Retinal pigment epithelial cell (primary cell): ENCODE measurements at regions not wholly inside any gene's neighbourhood (a gene's known extent, or its start where the extent isn't known, plus 50 kb on each side); places are given as distances from the start of the nearest gene placed in this dataset.

Experiments
- DNase-seq: peaks from one replicate; pipeline ENCODE4 v3.0.0-alpha.2; 2010; ENCODE audit warnings: low read depth
- H3K4me3 ChIP-seq: 2 replicates; pipeline ENCODE4 v1.5.1; 2011; ENCODE audit warnings: mild to moderate bottlenecking, low read length, control low read depth, moderate library complexity
- TF ChIP-seq, protein P1 (sequence below): conservative IDR thresholded peaks from 2 replicates; pipeline ENCODE4 v1.5.1; 2011; ENCODE audit warnings: low read depth, low read length, control low read depth, inconsistent platforms

DNA sequence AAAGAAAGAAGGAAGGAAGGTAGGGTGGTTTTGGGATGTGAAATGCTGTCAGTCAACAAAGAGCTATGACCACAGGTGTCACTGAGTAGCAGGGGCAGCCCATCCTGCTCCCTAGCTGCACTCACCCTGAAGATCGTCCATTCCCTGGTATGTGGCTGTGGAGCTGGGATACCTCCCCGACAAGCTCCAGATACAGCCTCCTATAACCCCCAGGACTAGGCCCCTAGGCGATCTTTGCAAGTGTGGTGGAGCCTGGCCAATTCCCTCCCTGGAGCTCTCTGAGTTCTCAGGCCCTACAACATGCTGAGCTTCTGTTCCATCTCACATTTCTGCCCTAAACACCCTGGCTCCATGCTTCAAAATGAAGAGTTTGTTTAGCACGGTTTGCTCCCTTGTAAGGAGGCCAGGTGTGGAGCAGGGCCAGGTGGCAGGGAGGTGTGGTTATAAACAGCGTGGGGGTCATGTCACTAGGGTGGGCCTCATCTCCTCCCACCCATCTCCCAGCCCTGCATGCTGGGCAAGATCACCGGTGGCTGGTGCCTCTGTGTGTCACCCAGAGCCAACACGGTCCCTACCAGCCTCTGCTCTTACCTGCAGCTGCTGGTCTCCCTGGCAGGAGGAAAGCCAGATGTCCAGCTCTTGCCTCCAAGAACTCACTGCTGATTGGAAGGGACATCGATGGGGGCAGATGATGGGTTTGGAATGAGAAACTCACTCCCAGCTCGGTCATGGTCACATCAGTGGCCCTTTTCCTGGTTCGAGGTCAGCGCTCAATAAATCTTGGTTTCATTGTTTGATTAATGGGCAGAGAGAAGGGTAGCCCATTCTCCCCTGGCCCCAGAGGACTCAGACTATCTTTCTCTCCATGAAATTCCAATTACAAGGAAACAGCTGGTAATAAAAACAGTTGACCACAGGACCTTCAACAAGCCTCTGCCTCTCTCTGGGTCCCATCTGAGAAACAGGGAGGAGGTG, 511.0 kb upstream of the CDH5 start:
- no peak overlapping the region for H3K4me3 ChIP-seq
- TF ChIP-seq, protein P1, sequence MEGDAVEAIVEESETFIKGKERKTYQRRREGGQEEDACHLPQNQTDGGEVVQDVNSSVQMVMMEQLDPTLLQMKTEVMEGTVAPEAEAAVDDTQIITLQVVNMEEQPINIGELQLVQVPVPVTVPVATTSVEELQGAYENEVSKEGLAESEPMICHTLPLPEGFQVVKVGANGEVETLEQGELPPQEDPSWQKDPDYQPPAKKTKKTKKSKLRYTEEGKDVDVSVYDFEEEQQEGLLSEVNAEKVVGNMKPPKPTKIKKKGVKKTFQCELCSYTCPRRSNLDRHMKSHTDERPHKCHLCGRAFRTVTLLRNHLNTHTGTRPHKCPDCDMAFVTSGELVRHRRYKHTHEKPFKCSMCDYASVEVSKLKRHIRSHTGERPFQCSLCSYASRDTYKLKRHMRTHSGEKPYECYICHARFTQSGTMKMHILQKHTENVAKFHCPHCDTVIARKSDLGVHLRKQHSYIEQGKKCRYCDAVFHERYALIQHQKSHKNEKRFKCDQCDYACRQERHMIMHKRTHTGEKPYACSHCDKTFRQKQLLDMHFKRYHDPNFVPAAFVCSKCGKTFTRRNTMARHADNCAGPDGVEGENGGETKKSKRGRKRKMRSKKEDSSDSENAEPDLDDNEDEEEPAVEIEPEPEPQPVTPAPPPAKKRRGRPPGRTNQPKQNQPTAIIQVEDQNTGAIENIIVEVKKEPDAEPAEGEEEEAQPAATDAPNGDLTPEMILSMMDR = no peak
- no peak for DNase-seq

DNA sequence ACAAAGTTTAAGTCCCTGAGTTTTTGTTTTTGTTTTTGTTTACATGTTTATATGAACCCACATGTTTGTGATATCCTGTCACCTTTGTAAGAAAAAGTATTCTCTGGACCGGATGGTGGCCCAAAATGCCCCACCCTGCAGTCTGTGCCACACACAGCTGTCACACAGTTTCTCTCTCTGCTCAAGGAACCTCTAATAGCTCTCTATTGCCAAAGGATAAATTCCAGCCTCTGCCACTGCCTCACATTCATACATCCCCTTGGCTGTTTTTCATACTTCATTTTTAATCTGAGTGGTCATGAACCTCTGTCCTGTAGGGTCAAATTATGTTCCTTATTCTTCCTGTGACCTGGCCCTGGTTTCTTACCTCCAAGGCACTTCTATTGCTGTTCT, 520.3 kb upstream of the CDH5 start:
- TF ChIP-seq, protein P1 = no peak
- no peak overlapping the region for H3K4me3 ChIP-seq
- DNase-seq = no peak

DNA sequence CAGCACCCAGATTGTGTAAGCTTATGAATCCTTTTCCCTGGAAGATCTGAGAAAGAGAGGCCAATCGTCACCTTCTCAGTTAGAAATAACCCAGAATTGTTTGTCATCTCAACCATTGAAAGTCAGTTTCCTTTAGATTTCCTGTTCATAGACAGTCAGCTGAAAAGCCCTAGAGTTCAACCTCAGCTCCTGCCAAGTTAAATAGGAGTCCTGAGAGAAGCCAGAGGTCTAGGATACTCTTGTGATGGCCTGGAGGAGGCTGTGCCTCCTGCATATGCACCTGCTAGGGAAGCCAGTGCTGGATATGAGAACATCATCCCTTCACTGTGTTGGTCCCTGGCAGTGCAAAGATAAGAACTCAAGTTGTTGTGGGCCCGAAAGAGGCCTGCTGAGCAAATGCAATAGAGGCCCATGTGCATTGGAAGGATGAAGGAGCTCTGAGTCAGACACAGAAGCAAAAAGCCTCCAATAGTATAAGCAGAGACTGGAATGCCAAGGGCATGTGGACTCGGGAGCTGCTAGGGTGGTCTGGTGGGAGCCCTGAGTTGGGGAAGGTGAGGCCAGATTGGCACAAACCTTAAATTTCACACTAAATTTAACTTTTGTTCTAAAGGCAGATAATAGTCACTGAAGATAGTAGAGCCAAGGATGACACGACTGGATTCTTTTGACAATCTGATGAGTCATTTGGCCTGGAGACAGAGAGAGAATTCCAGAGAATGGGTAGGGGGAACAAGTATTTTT, 520.9 kb upstream of the CDH5 start:
- TF ChIP-seq, protein P1 = no peak
- H3K4me3 ChIP-seq = no peak overlapping the region
- no peak for DNase-seq

DNA sequence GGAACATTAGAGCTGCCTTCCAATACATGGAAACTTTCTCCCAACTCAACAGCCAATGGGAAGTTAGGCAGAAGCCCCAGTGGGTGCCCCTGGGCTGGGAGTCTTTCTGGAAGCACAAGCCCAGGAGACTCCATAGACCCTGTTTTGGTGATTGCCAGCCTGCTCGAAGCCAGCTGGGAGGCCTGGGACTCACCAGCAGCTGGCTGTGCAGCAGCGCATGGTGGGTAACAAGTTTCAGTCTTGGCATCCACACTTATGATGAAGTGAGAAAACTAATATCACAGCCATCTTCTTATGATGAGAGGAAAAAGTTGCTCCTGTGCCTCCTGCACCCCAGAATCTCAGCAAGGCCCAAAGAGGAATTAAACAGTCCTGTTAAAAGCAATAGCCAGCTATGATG, 522.5 kb upstream of the CDH5 start:
- TF ChIP-seq, protein P1 = no peak
- no peak overlapping the region for H3K4me3 ChIP-seq
- DNase-seq = no peak

DNA sequence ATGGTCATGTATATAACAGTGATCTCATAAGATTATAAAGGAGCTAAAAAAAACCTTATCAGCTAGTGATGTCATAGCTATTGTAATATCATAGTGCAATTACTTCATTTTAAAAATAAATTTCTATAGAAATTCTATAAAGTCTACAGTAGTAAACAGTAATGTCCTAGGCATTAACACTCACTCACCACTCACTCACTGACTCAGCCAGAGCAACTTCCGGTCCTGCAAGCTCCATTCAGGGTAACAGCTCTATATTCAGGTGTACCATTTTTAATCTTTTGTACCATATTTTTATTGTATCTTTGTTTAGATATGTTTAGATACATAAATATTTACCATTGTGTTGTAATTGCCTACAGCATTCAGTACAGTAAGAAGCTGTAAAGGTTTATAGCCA, 524.4 kb upstream of the CDH5 start:
- no peak for DNase-seq
- TF ChIP-seq, protein P1 = no peak
- H3K4me3 ChIP-seq = no peak overlapping the region

DNA sequence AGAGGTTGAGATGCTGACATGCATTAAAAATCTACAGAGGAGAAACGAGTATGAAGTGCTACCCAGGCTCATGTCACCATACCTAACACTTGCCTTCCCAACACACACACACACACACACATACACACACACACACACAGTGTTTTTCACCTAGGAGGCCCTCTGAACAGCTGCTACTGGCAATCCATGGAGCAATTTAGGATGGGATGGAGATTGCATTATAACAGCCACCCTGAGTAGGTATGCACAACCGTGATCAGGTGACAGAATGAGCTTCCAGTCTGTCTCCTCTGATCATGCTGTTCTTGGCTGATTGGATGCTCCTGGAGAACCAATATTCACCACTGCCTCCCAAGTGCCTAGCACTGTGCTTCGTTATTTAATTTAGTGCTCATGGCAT, 528.5 kb upstream of the CDH5 start:
- TF ChIP-seq, protein P1 = no peak
- H3K4me3 ChIP-seq = no peak overlapping the region

More for the DNA sequence above, 528.5 kb upstream of the CDH5 start:
- DNase-seq = no peak
